ENCODE measurements at regions not wholly inside any gene's neighbourhood (a gene's known extent, or its start where the extent isn't known, plus 50 kb on each side); places are given as distances from the start of the nearest gene placed in this dataset.

GRCh38 chr2:155109527-155109926 is 411.0 kb downstream of the KCNJ3 start:
- ATAC-seq = no peak

GRCh38 chr2:155100261-155100660 is 401.8 kb downstream of the KCNJ3 start:
- ATAC-seq = no peak

DNA sequence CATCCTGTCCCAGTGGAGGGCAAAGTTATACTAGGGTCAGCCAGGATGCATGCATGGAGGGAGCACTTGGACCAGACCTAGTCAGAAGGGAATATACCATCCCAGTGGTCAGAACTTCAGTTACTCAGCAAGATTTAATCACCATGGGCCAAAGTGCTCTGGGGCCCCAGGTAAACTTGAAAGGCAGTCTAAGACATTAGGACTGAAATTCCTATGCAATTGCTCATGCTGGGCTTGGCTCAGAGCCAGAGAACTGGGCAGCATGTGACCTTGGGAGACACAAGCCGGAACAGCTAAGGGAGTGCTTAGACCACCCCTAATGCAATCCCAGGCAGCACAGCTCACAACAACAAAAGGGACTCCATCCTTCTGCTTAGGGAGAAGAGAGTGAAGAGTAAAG is 401.3 kb downstream of the KCNJ3 start:
- ATAC-seq = no peak

DNA sequence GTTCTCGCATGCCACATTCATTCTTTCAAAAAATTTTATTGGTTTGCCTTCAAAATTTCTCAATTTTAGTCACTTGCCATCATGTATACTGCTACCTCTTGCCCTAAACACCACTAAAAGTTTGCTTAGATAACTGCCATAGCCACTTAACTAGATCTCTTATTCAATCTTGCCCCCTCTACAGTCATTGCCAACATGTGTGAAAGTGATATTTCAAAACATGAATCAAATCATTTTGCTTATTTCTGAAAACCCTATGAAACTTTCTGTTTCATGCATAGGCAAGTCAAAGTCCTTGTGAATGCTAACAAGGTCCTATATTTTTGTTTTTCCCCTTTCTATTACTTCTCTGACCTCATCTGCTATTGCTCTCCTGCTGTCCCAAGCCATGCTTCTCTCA is 397.1 kb downstream of the KCNJ3 start:
- no peak for ATAC-seq

GRCh38 chr2:155080373-155080772 is 381.9 kb downstream of the KCNJ3 start:
- ATAC-seq = no peak

GRCh38 chr2:155070489-155070888 is 372.0 kb downstream of the KCNJ3 start:
- no peak for ATAC-seq

DNA sequence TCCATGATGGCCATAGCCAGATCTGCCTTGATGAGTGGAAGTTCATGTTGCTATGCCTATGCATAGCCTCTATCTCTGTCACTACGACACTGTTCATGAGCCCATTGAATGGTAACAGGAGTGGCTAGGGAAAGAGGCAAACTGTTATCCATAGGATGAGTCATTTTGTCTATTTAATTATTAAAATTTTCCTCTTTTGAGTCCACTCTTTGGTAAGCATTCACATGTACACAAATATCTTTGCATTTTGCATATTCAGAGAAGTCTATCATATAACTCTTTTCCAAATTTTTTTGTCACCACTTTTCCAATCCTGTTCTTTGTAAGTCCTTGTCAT is 364.4 kb downstream of the KCNJ3 start:
- no peak for ATAC-seq

DNA sequence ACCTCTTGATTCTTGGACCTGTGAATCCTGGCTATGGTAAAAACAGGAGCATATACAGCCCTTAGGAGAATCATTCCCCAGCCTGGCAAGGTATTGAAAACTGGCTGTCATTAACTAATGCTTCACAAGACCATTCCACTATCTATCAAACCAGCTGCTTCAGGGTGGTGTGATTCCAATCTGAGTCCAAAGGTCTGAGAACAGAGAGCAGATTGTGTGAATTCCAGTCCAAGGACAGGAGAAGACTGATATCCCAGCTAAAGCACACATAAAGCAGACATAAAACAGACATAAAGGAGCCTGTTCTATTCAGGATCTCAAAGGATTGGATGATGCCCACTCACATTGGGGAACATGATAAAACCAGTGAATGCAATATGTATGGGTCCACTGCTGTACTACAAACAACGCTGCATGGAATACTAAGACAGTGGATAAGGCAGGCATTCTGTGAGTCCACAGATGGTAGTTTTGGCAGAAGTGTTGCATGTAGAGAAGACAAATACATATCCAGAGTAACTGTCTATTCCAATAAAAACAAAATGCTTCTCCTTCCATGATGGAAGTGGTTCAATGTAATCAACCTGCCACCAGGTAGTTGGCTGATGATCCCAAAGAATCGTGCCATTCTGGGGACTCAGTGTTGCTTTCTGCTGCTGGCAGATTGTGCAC is 363.9 kb downstream of the KCNJ3 start:
- peak in 1 of 2 donors; percentile 25 for ATAC-seq

GRCh38 chr2:155060896-155061295 is 362.4 kb downstream of the KCNJ3 start:
- no peak for ATAC-seq

GRCh38 chr2:155054712-155055111 is 356.2 kb downstream of the KCNJ3 start:
- no peak for ATAC-seq

DNA sequence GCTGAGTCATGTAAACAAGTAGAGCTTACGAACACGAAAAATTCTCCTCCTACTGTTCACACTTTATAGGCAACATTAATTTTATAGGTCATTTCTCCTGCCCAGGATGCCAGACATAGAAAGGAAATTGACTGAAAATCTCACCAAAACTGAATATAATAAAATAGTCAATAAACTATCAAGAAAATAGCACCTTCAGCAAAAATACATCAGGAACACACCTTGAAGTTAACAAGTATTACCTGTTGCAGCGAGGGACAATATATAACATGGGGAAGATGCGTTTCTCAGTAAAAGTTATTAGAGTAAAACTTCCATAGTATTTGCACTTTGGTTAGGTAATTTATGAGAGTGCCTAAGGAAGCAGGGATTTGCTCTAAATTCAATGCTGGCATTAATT is 344.6 kb downstream of the KCNJ3 start:
- no peak for ATAC-seq

GRCh38 chr2:155035308-155035707 is 336.8 kb downstream of the KCNJ3 start:
- no peak for ATAC-seq

DNA sequence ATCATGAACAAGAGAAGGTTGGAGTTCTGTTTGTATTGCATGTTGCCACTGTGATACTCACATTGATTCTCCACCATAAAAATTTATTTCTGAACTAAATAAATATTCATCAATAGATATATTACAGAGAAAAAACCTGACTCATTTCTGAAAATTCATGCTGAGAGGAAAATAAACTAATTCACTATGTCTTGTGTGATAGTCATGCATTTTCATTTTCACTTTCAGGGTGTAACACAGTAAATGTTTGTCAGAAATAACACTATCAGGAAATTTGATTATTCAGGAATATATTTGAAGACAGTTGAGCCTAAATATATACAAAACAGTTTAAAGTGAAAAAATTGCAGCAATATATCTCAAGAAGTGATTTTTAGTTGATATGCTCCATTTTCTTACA is 335.2 kb downstream of the KCNJ3 start:
- no peak for ATAC-seq

GRCh38 chr2:155030296-155030695 is 331.8 kb downstream of the KCNJ3 start:
- no peak for ATAC-seq

GRCh38 chr2:155026651-155027174 is 328.2 kb downstream of the KCNJ3 start:
- no peak for ATAC-seq

DNA sequence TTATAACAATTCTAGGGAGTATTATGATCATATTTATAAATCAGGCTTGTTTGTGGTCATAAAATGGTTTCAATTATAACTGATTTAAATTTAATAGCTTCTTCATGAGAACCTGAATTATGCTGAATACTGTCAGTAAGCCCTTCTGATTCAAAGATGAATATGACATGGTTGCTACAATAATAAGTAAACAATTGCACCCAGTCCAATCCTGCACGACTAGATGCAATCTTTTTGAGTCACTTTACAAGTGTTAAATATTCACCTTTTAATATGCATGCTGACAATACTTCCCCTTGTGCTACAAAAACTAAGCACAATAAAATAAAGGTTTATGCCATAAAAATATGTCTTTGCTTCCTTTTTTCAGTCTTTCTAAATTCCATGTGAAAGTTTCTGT is 325.2 kb downstream of the KCNJ3 start:
- no peak for ATAC-seq

DNA sequence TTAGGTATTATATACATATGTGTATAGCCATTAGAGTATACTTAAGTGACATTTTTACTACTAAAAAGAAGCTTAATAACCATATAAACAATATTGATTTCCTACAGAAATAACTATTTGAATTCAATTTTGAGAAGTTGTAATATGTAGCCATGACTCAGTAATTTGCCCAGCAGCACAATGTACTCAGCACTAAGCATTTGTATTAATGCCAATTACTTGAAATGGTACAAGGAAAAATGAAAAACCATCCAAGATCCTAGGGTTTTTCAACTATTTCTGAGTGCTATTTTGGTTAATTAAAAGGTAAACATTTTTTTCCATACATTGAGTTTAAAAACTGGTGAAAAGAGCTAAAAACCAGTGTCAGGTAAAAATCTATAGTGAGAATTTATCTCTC is 324.0 kb downstream of the KCNJ3 start:
- no peak for ATAC-seq

- no peak for ATAC-seq
Observed at GRCh38 chr2:155021618-155022017, 323.1 kb downstream of the KCNJ3 start.

GRCh38 chr2:155020246-155020645 is 321.8 kb downstream of the KCNJ3 start:
- ATAC-seq = no peak

- ATAC-seq = no peak
Observed at GRCh38 chr2:155010925-155011324, 312.4 kb downstream of the KCNJ3 start.

DNA sequence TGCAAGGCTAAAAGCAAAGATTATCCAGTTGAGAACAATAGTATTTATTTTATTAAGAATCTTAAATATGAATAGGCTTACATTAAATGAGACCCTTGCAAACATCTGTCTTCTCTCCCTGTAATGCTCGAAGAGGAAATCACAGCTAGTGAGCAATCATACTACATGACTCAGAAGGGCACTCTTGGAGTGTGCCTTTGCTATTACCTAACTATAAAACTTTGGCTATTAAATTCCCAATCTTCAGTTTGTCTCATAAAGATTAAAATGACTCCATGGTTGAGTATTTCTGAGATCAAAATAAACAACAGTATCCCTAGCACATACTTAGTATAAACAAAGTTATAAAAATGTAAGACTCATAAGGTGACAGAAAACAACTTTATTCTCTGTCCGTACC is 296.9 kb downstream of the KCNJ3 start:
- ATAC-seq = no peak

DNA sequence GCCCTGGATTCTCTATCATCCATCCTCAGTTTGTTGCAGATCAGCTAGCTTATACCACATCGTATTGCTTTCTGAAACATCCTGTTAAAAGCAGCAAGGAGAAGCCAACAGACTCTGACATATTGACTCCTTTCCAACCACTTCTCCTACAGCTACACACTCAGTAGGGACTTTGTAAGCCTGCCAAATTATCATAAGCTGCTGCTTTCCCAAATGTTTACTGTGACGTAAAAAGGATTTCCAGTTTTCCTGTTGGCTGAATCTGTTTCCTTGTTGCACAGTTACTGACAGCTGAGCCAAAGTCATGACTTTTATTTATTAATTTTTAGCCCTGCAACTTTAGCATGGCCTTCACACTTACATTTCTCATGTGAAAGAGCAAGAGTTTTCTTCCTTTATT is 294.3 kb downstream of the KCNJ3 start:
- no peak for ATAC-seq

DNA sequence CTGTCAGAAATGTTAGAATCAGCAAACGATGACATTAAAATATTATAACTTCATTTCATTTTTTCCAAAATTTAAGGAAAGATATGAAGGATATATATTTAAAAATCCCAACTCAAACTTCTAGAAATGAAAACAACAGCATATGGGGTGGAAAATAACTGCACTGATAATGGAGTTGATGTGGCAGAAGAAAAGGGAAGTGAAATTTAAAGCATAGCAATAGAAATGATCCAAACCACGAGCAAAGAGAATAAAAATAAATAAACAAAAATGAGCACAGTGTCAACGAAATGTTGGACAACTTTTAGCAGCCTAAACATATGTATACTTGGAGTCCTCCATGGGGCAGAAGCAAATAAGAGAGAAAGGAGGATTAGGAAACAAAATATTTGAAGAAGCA is 280.2 kb downstream of the KCNJ3 start:
- no peak for ATAC-seq

DNA sequence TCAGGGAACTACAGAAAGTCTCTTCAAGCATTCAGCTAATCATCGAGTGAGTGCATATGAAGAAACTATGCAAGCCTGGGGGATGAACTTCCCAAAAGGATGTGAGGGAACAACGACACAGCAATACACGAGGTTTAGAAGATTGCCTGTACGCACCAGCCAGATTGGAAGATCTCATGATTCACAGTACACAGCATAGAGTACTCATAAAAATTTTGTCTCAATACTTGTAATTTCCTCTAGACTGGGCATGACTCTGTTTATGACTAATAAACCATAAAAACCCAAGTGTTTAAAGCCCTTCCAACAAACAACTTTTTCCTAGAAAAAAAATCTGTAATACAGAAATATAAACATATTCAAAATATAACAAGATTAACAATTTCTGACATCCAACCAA is 279.7 kb downstream of the KCNJ3 start:
- ATAC-seq = no peak

DNA sequence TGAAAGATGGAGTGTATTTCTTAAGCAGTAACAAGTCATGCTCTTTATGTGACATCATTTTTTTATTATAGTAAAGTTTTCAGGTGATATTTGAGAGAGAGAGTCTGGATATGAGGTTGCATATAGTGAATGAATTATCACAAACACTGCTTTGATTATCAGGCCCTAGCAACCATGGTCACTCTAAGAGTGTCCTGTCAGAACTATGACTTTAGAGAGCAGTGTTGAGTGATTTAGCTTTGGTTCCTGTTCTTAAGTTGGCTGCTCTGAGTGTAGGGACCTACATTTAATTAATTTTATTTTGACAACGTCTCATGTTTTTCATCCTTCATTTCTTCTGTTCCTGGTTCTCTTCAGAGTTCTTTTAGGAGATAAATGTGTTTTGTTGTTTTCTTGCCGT is 275.5 kb downstream of the KCNJ3 start:
- no peak for ATAC-seq

All from activated CD4-positive, CD25-positive, alpha-beta regulatory T cell treated with anti-CD3 and anti-CD28 coated beads, Interleukin-2, amount 50 U/mL, for 24 hours (primary cell).